MCF 10A (cell line): ENCODE measurements at regions not wholly inside any gene's neighbourhood (a gene's known extent, or its start where the extent isn't known, plus 50 kb on each side); places are given as distances from the start of the nearest gene placed in this dataset.

Experiments
- BruUV-seq: library from RNA; stranded (reverse); fragments of 400-500 nt; replicated peaks from 2 replicates; lab custom pipeline; 2021; lab: Mats Ljungman, UMichigan
- CTCF ChIA-PET: fragments of 300-600 bp; sonication (Branson Sonifier 250); formaldehyde crosslinking; extraction: SDS; loops from one replicate; lab custom pipeline; 2021; ENCODE audit warnings: antibody characterized with exemption, inconsistent platforms; lab: Yijun Ruan, JAX
- POLR2A ChIA-PET: fragments of 300-600, 350-650 bp; sonication (Branson Sonifier 250); formaldehyde crosslinking; extraction: SDS; loops from one replicate; lab custom pipeline; 2020; ENCODE audit warnings: antibody characterized with exemption, inconsistent platforms; lab: Yijun Ruan, JAX
- DNase-seq: peaks from one replicate; pipeline ENCODE4 v3.0.0-alpha.2; 2018; ENCODE audit not compliant: unreplicated experiment
- H3K27ac Mint-ChIP-seq: one replicate; pipeline ENCODE4 v1.8.0; 2022; ENCODE audit warnings: mild to moderate bottlenecking, low read depth, mixed read lengths; ENCODE audit not compliant: unreplicated experiment
- H3K27me3 Mint-ChIP-seq: one replicate; pipeline ENCODE4 v1.8.0; 2022; ENCODE audit warnings: mixed read lengths; ENCODE audit not compliant: insufficient read depth, unreplicated experiment
- H3K36me3 Mint-ChIP-seq: one replicate; pipeline ENCODE4 v1.8.0; 2022; ENCODE audit warnings: mild to moderate bottlenecking, moderate library complexity, mixed read lengths; ENCODE audit not compliant: insufficient read depth, unreplicated experiment
- H3K4me1 Mint-ChIP-seq: one replicate; pipeline ENCODE4 v1.8.0; 2022; ENCODE audit warnings: mixed read lengths; ENCODE audit not compliant: insufficient read depth, unreplicated experiment
- H3K4me3 Mint-ChIP-seq: one replicate; pipeline ENCODE4 v1.8.0; 2022; ENCODE audit warnings: mild to moderate bottlenecking, moderate library complexity, mixed read lengths; ENCODE audit not compliant: unreplicated experiment
- H3K9me3 Mint-ChIP-seq: one replicate; pipeline ENCODE4 v1.8.0; 2022; ENCODE audit warnings: mixed read lengths; ENCODE audit not compliant: unreplicated experiment
- CTCF ChIP-seq: fragments of 200-600 bp; IDR thresholded peaks from one replicate; pipeline ENCODE4 v1.8.0; 2022; ENCODE audit warnings: antibody characterized with exemption, mild to moderate bottlenecking; ENCODE audit not compliant: unreplicated experiment
- intact Hi-C: fragments of 100-400 bp; cut with micrococcal nuclease; formaldehyde crosslinking; loops from 2 replicates; pipeline ENCODE4 v1.14.1; 2022

GRCh38 chr5:67887748-67888161, 327.8 kb upstream of the PIK3R1 start:
- Mint-ChIP-seq H3K4me1 (peaks cover 10% of the 10 kb centered on the region), H3K27ac (peak overlapping the region; percentile 2), H3K9me3 (no peaks in the 10 kb centered on the region), H3K27me3 (no peaks in the 10 kb centered on the region), H3K4me3 (no peak overlapping the region), H3K36me3 (no peaks in the 10 kb centered on the region)
- no peak for TF ChIP-seq CTCF
- intact Hi-C loops: no loop called here
- ChIA-PET CTCF (interaction anchor here (0.9 to 1.0 kb wide), 2 partner anchors 50 to 619 kb away, joined by 3 to 4 read pairs; no protein-coding TSS in a partner anchor), POLR2A (interaction anchor here (0.6 to 1.7 kb wide), 13 partner anchors 8 to 641 kb away, joined by 3 to 18 read pairs (median 5); partner anchors contain the start of gene PIK3R1)
- DNase-seq: peak; percentile 29
- BruUV-seq: no TSS peak

GRCh38 chr5:67886761-67887160, 328.8 kb upstream of the PIK3R1 start:
- no peaks in the 10 kb centered on the region for H3K9me3 Mint-ChIP-seq
- POLR2A ChIA-PET: no interaction called here
- no peak overlapping the region for H3K27ac Mint-ChIP-seq
- DNase-seq: no peak
- intact Hi-C loops: no loop called here
- no peak for TF ChIP-seq CTCF
- H3K4me3 Mint-ChIP-seq: no peak overlapping the region
- no peaks in the 10 kb centered on the region for H3K36me3 Mint-ChIP-seq
- H3K4me1 Mint-ChIP-seq: peaks cover 14% of the 10 kb centered on the region
- CTCF ChIA-PET: no interaction called here
- BruUV-seq: no TSS peak
- H3K27me3 Mint-ChIP-seq: no peaks in the 10 kb centered on the region

GRCh38 chr5:67880876-67881275, 334.7 kb upstream of the PIK3R1 start:
- peaks cover 42% of the 10 kb centered on the region for H3K4me1 Mint-ChIP-seq
- H3K9me3 Mint-ChIP-seq: peaks cover 7% of the 10 kb centered on the region
- intact Hi-C loops: no loop called here
- BruUV-seq: no TSS peak
- CTCF ChIA-PET: interaction anchor here (0.6 to 1.3 kb wide), 5 partner anchors 219 to 562 kb away, joined by 3 to 5 read pairs (median 4); no protein-coding TSS in a partner anchor
- peak; percentile 62 for DNase-seq
- H3K4me3 Mint-ChIP-seq: no peak overlapping the region
- peak overlapping the region; percentile 74 for H3K27ac Mint-ChIP-seq
- no peaks in the 10 kb centered on the region for H3K36me3 Mint-ChIP-seq
- no peaks in the 10 kb centered on the region for H3K27me3 Mint-ChIP-seq
- no peak for TF ChIP-seq CTCF
- POLR2A ChIA-PET: interaction anchor here (0.6 to 3.7 kb wide), 35 partner anchors 8 to 736 kb away, joined by 3 to 57 read pairs (median 4); partner anchors contain the start of gene PIK3R1

GRCh38 chr5:67880511-67880805, 335.1 kb upstream of the PIK3R1 start:
- no peak overlapping the region for H3K4me3 Mint-ChIP-seq
- peak overlapping the region; percentile 74 for H3K27ac Mint-ChIP-seq
- no peaks in the 10 kb centered on the region for H3K36me3 Mint-ChIP-seq
- POLR2A ChIA-PET: interaction anchor here (0.6 to 3.7 kb wide), 35 partner anchors 7 to 737 kb away, joined by 3 to 57 read pairs (median 4); partner anchors contain the start of gene PIK3R1
- no TSS peak for BruUV-seq
- DNase-seq: no peak
- peaks cover 42% of the 10 kb centered on the region for H3K4me1 Mint-ChIP-seq
- CTCF ChIA-PET: interaction anchor here (0.5 to 1.3 kb wide), 6 partner anchors 220 to 1016 kb away, joined by 3 to 4 read pairs (median 3); no protein-coding TSS in a partner anchor
- no peaks in the 10 kb centered on the region for H3K27me3 Mint-ChIP-seq
- intact Hi-C loops: no loop called here
- no peak for TF ChIP-seq CTCF
- H3K9me3 Mint-ChIP-seq: peaks cover 7% of the 10 kb centered on the region
